Thoracic aorta (tissue), 2 donors: ENCODE measurements at regions not wholly inside any gene's neighbourhood (a gene's known extent, or its start where the extent isn't known, plus 50 kb on each side); places are given as distances from the start of the nearest gene placed in this dataset.

Experiments
- ATAC-seq: fragments of 150-250 bp; one replicate; pipeline ENCODE4 v1.8.0; 2017; ENCODE audit warnings: low read depth; ENCODE audit not compliant: insufficient number of reproducible peaks, low FRiP score
- DNase-seq: peaks from one replicate; pipeline ENCODE4 v3.0.0-alpha.2; 2020; ENCODE audit warnings: low spot score
- H3K27ac ChIP-seq, 2 donors: fragments of 200-600 bp; sonication (generic); 1 replicate in 1 of 2; 2 replicates in 1 of 2; pipeline ENCODE4 v1.5.1; 2016; ENCODE audit warnings: mild to moderate bottlenecking in 2 of 2, moderate library complexity in 2 of 2
- H3K27me3 ChIP-seq: fragments of 200-600 bp; sonication (generic); replicated peaks from 2 replicates; pipeline ENCODE4 v1.6.0; 2016; ENCODE audit warnings: mild to moderate bottlenecking; ENCODE audit not compliant: insufficient read depth
- H3K36me3 ChIP-seq: fragments of 200-600 bp; sonication (generic); one replicate; pipeline ENCODE4 v1.5.1; 2016
- H3K4me1 ChIP-seq, 2 donors: fragments of 200-600 bp; sonication (generic); 1 replicate in 1 of 2; 2 replicates in 1 of 2; pipeline versions ENCODE4 v1.5.1 to v1.6.0; 2016; ENCODE audit warnings: low read depth in 2 of 2, mild to moderate bottlenecking in 1 of 2; ENCODE audit not compliant: control insufficient read depth in 1 of 2
- H3K4me3 ChIP-seq: fragments of 200-600 bp; sonication (generic); 2 replicates; pipeline ENCODE4 v1.5.1; 2016; ENCODE audit warnings: mild to moderate bottlenecking
- H3K9me3 ChIP-seq: fragments of 200-600 bp; sonication (generic); 2 replicates; pipeline ENCODE4 v1.5.1; 2016
- CTCF ChIP-seq: fragments of 200-600 bp; sonication (generic); IDR thresholded peaks from one replicate; pipeline ENCODE4 v1.5.1; 2019; ENCODE audit warnings: antibody characterized with exemption

GRCh38 chr5:152900332-152900731 lies 495.3 kb upstream of the NMUR2 start:
- H3K9me3 ChIP-seq: no peaks in the 10 kb centered on the region
- H3K36me3 ChIP-seq: no peaks in the 10 kb centered on the region
- no peaks in the 10 kb centered on the region for H3K4me1 ChIP-seq
- no peak overlapping the region for H3K27ac ChIP-seq
- no peak for DNase-seq
- TF ChIP-seq CTCF: no peak
- H3K27me3 ChIP-seq: no peaks in the 10 kb centered on the region
- ATAC-seq: no peak
- H3K4me3 ChIP-seq: no peak overlapping the region

GRCh38 chr5:152901754-152902153 lies 496.7 kb upstream of the NMUR2 start:
- H3K27ac ChIP-seq: no peak overlapping the region
- H3K27me3 ChIP-seq: no peaks in the 10 kb centered on the region
- H3K4me3 ChIP-seq: no peak overlapping the region
- no peak for DNase-seq
- no peaks in the 10 kb centered on the region for H3K9me3 ChIP-seq
- ATAC-seq: no peak
- no peaks in the 10 kb centered on the region for H3K36me3 ChIP-seq
- no peak for TF ChIP-seq CTCF
- H3K4me1 ChIP-seq: no peaks in the 10 kb centered on the region

DNA sequence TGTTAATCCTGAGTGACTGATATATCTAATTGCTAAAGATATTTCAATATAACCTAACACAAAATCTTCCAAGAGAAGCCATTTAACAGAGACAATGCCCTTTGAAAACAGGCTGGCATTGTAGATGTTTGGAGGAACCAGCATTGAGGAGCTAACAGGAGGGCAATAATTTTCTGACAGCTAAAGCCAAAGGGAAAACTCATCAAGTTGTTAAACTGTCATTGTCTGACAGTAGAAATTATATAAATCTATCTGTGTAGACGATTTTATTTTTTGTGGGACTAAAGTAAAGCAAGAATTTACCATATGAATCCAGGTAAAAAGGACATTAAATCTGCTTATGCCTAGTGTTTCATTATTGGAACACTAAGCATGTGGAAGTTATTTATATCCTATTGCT lies 500.2 kb upstream of the NMUR2 start:
- no peak for ATAC-seq
- Histone ChIP-seq H3K9me3 (no peaks in the 10 kb centered on the region), H3K27ac (no peak overlapping the region), H3K36me3 (no peaks in the 10 kb centered on the region), H3K4me3 (no peak overlapping the region), H3K27me3 (no peaks in the 10 kb centered on the region), H3K4me1 (no peaks in the 10 kb centered on the region)
- DNase-seq: no peak
- no peak for TF ChIP-seq CTCF

GRCh38 chr5:152907488-152908245 lies 502.6 kb upstream of the NMUR2 start:
- DNase-seq (no peak), ATAC-seq (no peak)
- Histone ChIP-seq H3K36me3 (no peaks in the 10 kb centered on the region), H3K4me1 (no peaks in the 10 kb centered on the region), H3K27me3 (no peaks in the 10 kb centered on the region), H3K9me3 (no peaks in the 10 kb centered on the region), H3K4me3 (no peak overlapping the region), H3K27ac (no peak overlapping the region)
- TF ChIP-seq CTCF: no peak

DNA sequence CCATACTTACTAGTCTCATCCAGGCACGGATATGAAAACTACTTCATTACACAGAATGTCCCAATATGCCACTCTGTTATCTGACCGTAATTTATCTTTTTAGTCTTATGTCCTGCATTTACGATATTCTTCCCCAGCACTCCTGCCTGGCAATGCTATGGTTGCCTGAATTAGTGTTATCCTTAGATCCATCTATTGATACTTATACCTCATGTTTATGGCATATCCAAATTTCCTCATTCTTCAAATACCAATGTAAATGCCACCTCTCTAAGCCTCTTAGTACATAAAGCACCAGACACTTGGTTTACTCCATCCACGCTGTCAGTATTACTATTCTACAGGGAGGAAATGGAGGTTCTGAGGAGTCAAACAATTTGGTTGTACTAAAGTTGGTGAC lies 507.8 kb upstream of the NMUR2 start:
- DNase-seq (no peak), ATAC-seq (no peak)
- Histone ChIP-seq H3K27ac (no peak overlapping the region), H3K27me3 (no peaks in the 10 kb centered on the region), H3K36me3 (no peaks in the 10 kb centered on the region), H3K4me3 (no peak overlapping the region), H3K9me3 (no peaks in the 10 kb centered on the region), H3K4me1 (no peaks in the 10 kb centered on the region)
- TF ChIP-seq CTCF: no peak
